Umbilical cord (tissue), 1 donor: ENCODE measurements at regions not wholly inside any gene's neighbourhood (a gene's known extent, or its start where the extent isn't known, plus 50 kb on each side); places are given as distances from the start of the nearest gene placed in this dataset.

Experiments used
- DNase-seq: peaks from one replicate; pipeline ENCODE4 v3.0.0-alpha.2; 2015; ENCODE audit warnings: low spot score

DNA sequence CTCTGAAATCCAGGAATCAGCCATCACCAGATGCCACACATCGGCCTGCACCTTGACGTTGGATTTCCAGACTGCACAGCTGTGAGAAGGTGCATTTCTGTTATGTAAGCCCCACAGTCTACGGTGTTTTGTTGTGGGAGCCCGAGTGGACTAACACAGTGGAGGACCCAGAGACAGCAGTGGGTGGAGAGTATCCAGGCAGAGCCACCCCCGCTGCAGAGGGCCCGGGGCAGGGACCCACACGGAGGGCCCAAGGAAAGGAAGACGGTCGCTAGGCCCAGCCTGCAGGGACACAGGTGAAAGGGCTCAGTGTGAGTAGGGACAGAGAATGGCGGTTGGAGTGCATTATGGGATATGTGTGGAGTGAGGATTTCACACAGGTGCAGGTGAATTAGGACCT lies 288.3 kb upstream of the AJAP1 start:
- no peak for DNase-seq

- DNase-seq = no peak
Observed at GRCh38 chr1:4367230-4367777, 287.1 kb upstream of the AJAP1 start.

DNA sequence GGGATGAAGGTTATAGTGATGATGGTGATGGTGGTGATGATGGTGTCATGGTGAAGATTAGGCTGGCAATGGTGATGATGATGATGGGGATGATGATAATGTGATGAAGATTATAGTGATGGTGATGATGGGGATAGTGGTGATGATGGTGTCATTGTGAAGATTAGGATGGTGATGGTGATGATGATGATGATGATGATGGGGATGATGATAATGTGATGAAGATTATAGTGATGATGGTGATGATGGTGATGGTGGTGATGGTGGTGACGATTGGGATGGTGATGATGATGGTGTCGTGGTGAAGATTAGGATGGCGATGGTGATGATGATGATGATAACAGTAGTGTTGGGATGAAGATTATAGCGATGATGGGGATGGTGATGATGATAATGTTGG lies 285.1 kb upstream of the AJAP1 start:
- no peak for DNase-seq

DNA sequence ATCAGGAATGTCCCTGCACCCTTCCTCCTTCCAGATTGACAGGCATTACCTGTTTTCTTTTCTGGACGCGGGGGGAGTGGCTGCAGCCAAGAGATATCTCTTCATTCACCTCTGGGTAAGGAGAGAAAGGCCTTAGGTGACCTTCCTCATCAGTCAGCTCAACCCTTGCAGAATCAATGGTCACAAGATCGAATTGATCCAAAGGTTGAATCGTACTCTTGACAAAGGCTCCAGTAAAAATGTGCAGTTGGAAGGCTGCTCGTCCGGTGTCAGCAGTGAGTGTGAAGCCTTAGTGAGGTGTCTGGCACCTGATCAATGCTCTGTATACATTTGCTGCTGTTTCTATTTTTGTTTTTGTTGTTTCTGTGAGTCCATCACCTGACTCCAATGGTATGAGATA lies 282.6 kb upstream of the AJAP1 start:
- DNase-seq = no peak

GRCh38 chr1:4375812-4376211 lies 278.6 kb upstream of the AJAP1 start:
- peak; percentile 6 for DNase-seq

DNA sequence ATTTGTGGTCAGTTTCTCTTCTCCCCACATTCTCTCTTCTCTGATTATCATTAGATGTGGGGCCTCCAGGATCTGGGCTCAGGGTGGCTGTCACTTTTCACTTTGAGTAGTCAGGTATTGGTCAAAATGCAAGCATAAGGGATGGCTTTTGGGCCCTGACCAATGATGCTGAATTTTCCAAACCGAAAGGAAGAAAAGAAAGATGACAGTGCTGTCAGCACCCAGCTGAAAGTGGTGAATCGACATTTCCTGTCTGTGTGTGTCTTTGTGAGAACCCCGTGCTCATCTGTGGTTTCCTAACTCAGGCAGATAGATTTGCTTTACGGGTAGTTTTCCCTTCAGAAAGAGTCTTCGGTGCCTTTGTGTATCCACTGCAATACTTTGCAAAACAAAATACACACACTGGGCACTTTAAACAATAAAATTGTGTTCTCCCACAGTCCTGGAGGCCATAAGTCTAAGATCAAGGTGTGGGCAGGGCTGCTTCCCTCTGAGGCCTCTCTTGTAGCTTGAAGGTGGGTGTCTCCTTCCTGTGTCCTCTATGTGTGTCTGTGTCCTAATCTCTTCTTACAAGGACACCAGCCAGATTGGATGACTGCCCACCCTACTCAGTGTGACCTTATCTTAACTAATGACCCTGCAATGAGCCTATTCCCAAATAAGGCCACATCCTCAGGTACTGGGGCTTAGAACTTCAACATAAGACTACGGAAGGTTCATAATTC lies 274.8 kb upstream of the AJAP1 start:
- no peak for DNase-seq

DNA sequence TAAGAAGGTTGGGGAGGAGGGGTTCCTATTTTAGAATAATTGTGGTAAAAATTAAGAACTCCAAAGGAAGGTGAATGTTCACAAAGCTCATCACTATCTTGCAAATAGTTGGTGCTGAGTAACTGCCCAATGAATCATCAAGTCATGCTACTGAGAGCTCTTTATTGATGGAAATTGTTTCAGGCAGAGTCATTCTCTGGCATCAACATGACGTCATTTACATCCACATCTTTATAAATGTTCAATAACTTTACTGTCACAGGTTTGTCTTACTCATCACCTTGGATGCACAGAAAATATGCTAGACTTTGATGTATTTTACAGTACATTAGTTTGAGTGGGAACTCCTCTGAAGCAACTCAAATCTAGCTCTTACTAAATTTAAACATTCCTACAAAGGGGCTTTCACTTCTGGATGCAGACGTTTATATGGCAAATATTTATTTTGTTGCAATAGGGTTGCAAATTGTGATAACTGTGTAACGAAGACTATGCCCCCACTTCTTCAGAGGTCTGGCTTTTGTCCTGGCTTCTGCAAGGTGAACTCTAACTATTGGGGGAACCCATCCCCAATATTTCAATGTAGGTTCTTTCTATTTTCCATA lies 273.7 kb upstream of the AJAP1 start:
- no peak for DNase-seq

- no peak for DNase-seq
Observed at GRCh38 chr1:4393191-4393590, 261.2 kb upstream of the AJAP1 start.

DNA sequence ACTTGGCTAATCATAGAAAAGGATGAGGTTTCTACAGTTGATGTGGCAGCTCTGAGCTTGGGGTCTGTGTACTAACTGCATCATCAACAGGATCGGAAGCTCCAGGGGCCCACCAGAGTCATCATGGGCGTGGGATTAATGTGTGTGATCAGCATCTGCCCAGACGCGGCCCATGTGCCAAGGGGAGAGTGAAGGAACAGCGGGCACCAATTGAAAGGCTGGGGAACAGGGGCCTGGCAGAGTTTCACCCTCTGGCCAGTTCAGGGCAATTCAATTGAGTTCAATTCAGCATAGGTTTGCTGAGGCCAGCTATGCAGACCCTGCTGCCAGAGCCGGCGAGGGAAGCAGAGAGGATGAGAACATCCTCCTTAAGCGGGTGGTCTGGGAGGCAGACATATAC lies 260.0 kb upstream of the AJAP1 start:
- no peak for DNase-seq

- DNase-seq = no peak
Observed at GRCh38 chr1:4395158-4395557, 259.3 kb upstream of the AJAP1 start.

- DNase-seq = no peak
Observed at GRCh38 chr1:4395676-4396075, 258.7 kb upstream of the AJAP1 start.

DNA sequence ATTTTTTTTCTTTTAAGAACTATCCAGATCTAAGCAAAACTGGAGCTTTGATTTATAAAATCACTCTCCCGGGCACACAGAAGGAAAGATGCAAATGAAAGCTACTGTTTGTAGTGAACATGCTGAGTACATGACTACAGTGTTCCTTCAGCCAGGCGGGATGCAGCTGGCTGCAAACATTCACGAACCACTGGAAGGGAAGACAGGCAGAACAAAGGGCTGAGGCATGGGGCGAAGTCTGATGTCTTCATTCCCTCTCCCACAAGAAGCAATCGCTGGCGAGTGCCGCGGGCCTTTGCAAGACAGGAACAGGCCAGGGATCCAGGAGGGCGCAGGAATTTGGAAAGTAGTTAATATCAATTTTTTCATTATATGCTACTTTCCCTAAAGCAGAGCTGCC lies 257.9 kb upstream of the AJAP1 start:
- no peak for DNase-seq

DNA sequence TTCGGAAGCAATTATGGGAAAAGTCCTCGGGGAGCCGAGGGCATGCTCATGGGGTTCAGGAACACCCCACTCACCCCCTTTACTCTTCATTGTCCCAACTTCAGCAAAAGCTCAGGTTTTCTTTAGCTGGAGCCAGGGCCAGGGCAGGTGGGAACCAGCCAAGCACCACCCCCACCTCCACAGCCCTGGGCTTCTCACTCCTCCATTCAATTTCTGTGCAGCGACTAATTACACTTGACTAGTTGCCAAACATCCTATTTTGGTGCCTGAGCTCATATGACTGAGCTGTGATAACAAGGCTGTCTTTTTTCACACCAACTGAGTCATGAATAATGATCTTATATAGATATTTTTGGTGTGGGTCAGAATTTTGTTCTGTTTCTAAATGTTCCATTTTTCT lies 257.2 kb upstream of the AJAP1 start:
- no peak for DNase-seq

- DNase-seq = no peak
Observed at GRCh38 chr1:4402032-4402431, 252.4 kb upstream of the AJAP1 start.

- no peak for DNase-seq
Observed at GRCh38 chr1:4404854-4405590, 249.4 kb upstream of the AJAP1 start.

- DNase-seq = no peak
Observed at GRCh38 chr1:4407851-4408250, 246.6 kb upstream of the AJAP1 start.

DNA sequence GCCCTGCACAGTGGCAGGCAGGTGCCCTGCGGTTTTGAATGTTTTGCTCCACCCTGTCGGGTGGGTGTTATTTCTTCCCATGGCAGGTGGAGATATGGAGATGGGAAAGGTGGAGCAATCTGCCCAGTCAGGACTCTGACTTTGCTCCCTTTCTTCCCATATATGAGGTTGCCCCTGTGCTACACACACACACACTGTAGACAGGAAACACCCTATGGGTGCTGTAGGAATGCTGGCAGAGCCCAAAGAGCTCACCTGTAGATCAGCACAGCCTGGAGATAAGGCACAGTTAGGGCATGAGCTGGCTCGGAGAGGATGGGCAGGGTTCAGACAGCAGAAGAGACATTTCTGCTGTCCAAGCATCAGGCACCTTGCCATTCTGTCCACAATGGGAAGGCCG lies 246.0 kb upstream of the AJAP1 start:
- no peak for DNase-seq

DNA sequence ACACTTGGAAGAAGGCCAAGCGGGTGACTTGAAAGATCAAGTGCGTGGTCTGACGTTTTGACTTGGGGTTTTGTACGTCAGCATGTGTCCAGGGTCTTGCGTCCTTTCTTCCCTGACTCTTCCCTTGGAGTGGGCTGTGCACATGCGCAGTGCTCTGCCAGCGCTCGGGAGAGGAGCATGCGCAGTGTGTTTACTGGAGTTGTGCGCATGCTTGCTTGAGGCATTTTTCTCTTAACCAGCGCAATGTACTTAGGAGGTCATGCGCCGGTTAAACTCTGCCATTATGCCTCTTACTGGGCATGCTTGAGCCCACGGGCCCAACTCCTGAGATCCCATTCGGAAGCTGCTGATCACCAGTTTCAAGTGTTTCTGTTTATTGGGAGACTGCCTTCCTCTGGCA lies 242.5 kb upstream of the AJAP1 start:
- DNase-seq = no peak

DNA sequence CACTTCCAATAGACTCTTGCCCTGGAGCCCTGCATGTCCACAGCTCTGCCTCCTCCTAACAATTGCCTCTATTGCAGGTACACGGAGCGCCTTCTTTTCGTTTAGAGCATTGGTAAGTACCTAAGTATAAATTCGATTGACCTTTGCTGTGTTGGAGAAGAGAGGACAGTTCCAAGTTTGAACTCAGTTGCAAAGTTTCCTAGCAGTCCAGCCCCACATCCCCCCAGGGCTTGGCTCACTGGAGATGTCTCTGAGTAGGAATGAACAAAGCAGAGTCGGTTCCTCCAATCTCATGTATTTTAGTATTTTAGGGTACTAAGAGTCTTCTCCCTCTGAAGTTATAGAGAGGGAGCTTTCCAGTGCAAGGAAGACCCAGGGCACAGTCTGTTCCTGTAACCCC lies 238.9 kb upstream of the AJAP1 start:
- DNase-seq = no peak

GRCh38 chr1:4416189-4416588 lies 238.2 kb upstream of the AJAP1 start:
- DNase-seq = no peak

DNA sequence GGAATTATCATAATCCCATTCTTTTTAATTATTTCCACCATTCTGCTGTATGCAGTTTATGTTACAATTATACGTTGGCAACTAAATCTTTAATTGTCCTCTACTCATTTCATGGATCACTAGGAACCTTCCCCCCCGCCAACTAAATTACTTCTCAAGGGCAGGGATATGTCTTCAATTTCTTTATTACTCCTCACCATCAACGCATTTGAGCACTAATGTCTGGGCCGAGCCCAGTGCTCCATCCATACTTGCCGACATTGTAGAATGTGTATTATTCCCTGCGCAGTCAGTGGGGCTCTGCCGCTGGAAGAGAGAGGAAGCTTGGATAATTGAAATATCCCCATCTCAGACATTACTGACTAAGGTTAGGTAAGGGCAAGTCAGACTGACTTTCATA lies 236.4 kb upstream of the AJAP1 start:
- no peak for DNase-seq

GRCh38 chr1:4421986-4422385 lies 232.4 kb upstream of the AJAP1 start:
- DNase-seq = peak; percentile 58
